Naive B cell (primary cell): ENCODE measurements at regions not wholly inside any gene's neighbourhood (a gene's known extent, or its start where the extent isn't known, plus 50 kb on each side); places are given as distances from the start of the nearest gene placed in this dataset.
"Not testable (repeated sequence)": the region's sequence is repeated elsewhere in the genome, so short reads cannot be mapped to it uniquely, and the experiment has no call there.

ENCODE experiments used
- ATAC-seq, 2 donors: fragments of 150-1000 bp; cut with Tn5 transposase; 2 replicates each; pipeline ENCODE4 v1.10.0; 2021; ENCODE audit warnings: low read depth in 2 of 2, mild to moderate bottlenecking in 2 of 2, moderate library complexity in 2 of 2
- DNase-seq: peaks from one replicate; pipeline ENCODE4 v3.0.0; 2022
- H3K27ac Mint-ChIP-seq, 6 donors: one replicate each; pipeline ENCODE4 v1.8.0; 2020 to 2022; ENCODE audit warnings: mild to moderate bottlenecking in 6 of 6, mixed read lengths in 6 of 6, moderate library complexity in 5 of 6, inconsistent platforms in 2 of 6
- H3K27me3 Mint-ChIP-seq, 3 donors: one replicate each; pipeline ENCODE4 v1.8.0; 2021 to 2022; ENCODE audit warnings: mixed read lengths in 3 of 3, mild to moderate bottlenecking in 1 of 3
- H3K36me3 Mint-ChIP-seq, 2 donors: one replicate each; pipeline ENCODE4 v1.8.0; 2020 to 2022; ENCODE audit warnings: mixed read lengths in 2 of 2, inconsistent platforms in 1 of 2, mild to moderate bottlenecking in 1 of 2
- H3K4me1 Mint-ChIP-seq, 3 donors: one replicate each; pipeline ENCODE4 v1.8.0; 2020 to 2022; ENCODE audit warnings: mixed read lengths in 3 of 3, inconsistent platforms in 1 of 3, mild to moderate bottlenecking in 1 of 3, moderate library complexity in 1 of 3
- H3K4me3 Mint-ChIP-seq, 8 donors: one replicate each; pipeline ENCODE4 v1.8.0; 2020 to 2022; ENCODE audit warnings: mild to moderate bottlenecking in 8 of 8, mixed read lengths in 8 of 8, moderate library complexity in 8 of 8, inconsistent platforms in 2 of 8
- H3K9me3 Mint-ChIP-seq, 7 donors: one replicate each; pipeline ENCODE4 v1.8.0; 2020 to 2022; ENCODE audit warnings: mixed read lengths in 7 of 7, mild to moderate bottlenecking in 5 of 7, inconsistent platforms in 2 of 7, moderate library complexity in 1 of 7

GRCh38 chr5:177664737-177665136 lies 64.8 kb downstream of the B4GALT7 start:
- ATAC-seq, DNase-seq, H3K27me3 Mint-ChIP-seq, H3K27ac Mint-ChIP-seq, H3K36me3 Mint-ChIP-seq, H3K4me3 Mint-ChIP-seq, H3K9me3 Mint-ChIP-seq: not testable (repeated sequence)
- H3K4me1 Mint-ChIP-seq: peaks cover 19 to 37% (median 20%) of the 10 kb centered on the region in 3 donors

- H3K4me3 Mint-ChIP-seq, ATAC-seq, DNase-seq, H3K27ac Mint-ChIP-seq, H3K36me3 Mint-ChIP-seq, H3K9me3 Mint-ChIP-seq, H3K27me3 Mint-ChIP-seq: not testable (repeated sequence)
- H3K4me1 Mint-ChIP-seq: peaks cover 17 to 33% (median 20%) of the 10 kb centered on the region in 3 donors
Measured at GRCh38 chr5:177665172-177665571, 65.2 kb downstream of the B4GALT7 start.

- H3K36me3 Mint-ChIP-seq, H3K9me3 Mint-ChIP-seq, DNase-seq, ATAC-seq, H3K27ac Mint-ChIP-seq, H3K27me3 Mint-ChIP-seq: not testable (repeated sequence)
- Mint-ChIP-seq H3K4me3 (peak overlapping the region in 1 of 8 donors; percentile 42), H3K4me1 (peaks cover 13 to 28% (median 26%) of the 10 kb centered on the region in 3 donors)
Measured at GRCh38 chr5:177665960-177666359, 66.0 kb downstream of the B4GALT7 start.

GRCh38 chr5:177671035-177671754 lies 71.3 kb downstream of the B4GALT7 start:
- not testable (repeated sequence) for H3K27me3 Mint-ChIP-seq, H3K9me3 Mint-ChIP-seq, H3K36me3 Mint-ChIP-seq, H3K27ac Mint-ChIP-seq, H3K4me3 Mint-ChIP-seq
- H3K4me1 Mint-ChIP-seq: peaks cover 13 to 16% (median 13%) of the 10 kb centered on the region in 3 donors
- DNase-seq: peak; percentile 8
- peak; percentile 3 to 10 for ATAC-seq

- not testable (repeated sequence) for H3K9me3 Mint-ChIP-seq, H3K27me3 Mint-ChIP-seq, H3K36me3 Mint-ChIP-seq
- peak; percentile 77 for DNase-seq
- Mint-ChIP-seq H3K4me1 (peaks cover 11 to 15% (median 13%) of the 10 kb centered on the region in 3 donors), H3K4me3 (peak overlapping the region in 4 of 8 donors; percentile 23 to 77 (median 61)), H3K27ac (peak overlapping the region; percentile 54 to 95 (median 92))
- ATAC-seq: peak; percentile 79 to 81
Measured at GRCh38 chr5:177671755-177672690, 72.1 kb downstream of the B4GALT7 start.
